GM23338 (cell line): ENCODE measurements at regions not wholly inside any gene's neighbourhood (a gene's known extent, or its start where the extent isn't known, plus 50 kb on each side); places are given as distances from the start of the nearest gene placed in this dataset.

Experiments
- ATAC-seq: fragments of 200-7000 bp; cut with Tn5 transposase; 3 replicates; pipeline ENCODE4 v1.9.1; 2020
- DNase-seq: peaks from one replicate; pipeline ENCODE4 v3.0.0-alpha.2; 2015; ENCODE audit warnings: low spot score
- H2AFZ ChIP-seq: fragments of 200-600 bp; sonication (generic); 2 replicates; pipeline ENCODE4 v1.8.0; 2016; ENCODE audit warnings: antibody characterized with exemption, mild to moderate bottlenecking, moderate library complexity
- H3F3A ChIP-seq: fragments of 200-600 bp; sonication (generic); replicated peaks from 2 replicates; pipeline ENCODE4 v1.8.0; 2017; ENCODE audit warnings: antibody characterized with exemption, mixed run types, low read depth
- H3K27ac ChIP-seq: fragments of 200-600 bp; sonication (generic); 2 replicates; pipeline ENCODE4 v1.6.1; 2016; ENCODE audit warnings: low read depth
- H3K27me3 ChIP-seq: fragments of 200-600 bp; sonication (generic); 2 replicates; pipeline ENCODE4 v1.8.0; 2016; ENCODE audit warnings: mild to moderate bottlenecking, mixed run types, moderate library complexity; ENCODE audit not compliant: insufficient read depth
- H3K36me3 ChIP-seq: fragments of 200-600 bp; sonication (generic); 2 replicates; pipeline ENCODE4 v1.8.0; 2016; ENCODE audit warnings: mild to moderate bottlenecking; ENCODE audit not compliant: insufficient read depth
- H3K4me1 ChIP-seq: fragments of 200-600 bp; sonication (generic); 2 replicates; pipeline ENCODE4 v1.8.0; 2016; ENCODE audit warnings: mild to moderate bottlenecking, moderate library complexity; ENCODE audit not compliant: insufficient read depth
- H3K4me2 ChIP-seq: fragments of 200-600 bp; sonication (generic); 2 replicates; pipeline ENCODE4 v1.7.1; 2017; ENCODE audit warnings: mixed run types
- H3K4me3 ChIP-seq: fragments of 200-600 bp; sonication (generic); 2 replicates; pipeline ENCODE4 v1.6.1; 2016; ENCODE audit warnings: mixed run types
- H3K79me2 ChIP-seq: fragments of 200-600 bp; sonication (generic); replicated peaks from 2 replicates; pipeline ENCODE4 v1.8.0; 2017; ENCODE audit warnings: mild to moderate bottlenecking; ENCODE audit not compliant: insufficient read depth
- H3K9me2 ChIP-seq: fragments of 200-600 bp; sonication (generic); 2 replicates; pipeline ENCODE4 v1.8.0; 2017; ENCODE audit not compliant: insufficient read depth
- H4K20me1 ChIP-seq: fragments of 200-600 bp; sonication (generic); replicated peaks from 2 replicates; pipeline ENCODE4 v1.8.0; 2017; ENCODE audit warnings: mild to moderate bottlenecking; ENCODE audit not compliant: insufficient read depth
- H3K27ac Mint-ChIP-seq: 2 replicates; pipeline ENCODE4 v1.8.0; 2020; ENCODE audit warnings: inconsistent platforms, mild to moderate bottlenecking, moderate library complexity, mixed read lengths
- H3K27me3 Mint-ChIP-seq: 3 replicates; pipeline ENCODE4 v1.8.0; 2022; ENCODE audit warnings: low read depth, mild to moderate bottlenecking, moderate library complexity, mixed read lengths, inconsistent platforms; ENCODE audit not compliant: insufficient read depth, poor library complexity
- H3K36me3 Mint-ChIP-seq: 3 replicates; pipeline ENCODE4 v1.8.0; 2021; ENCODE audit warnings: low read depth, mild to moderate bottlenecking, inconsistent platforms, moderate library complexity, mixed read lengths
- H3K4me1 Mint-ChIP-seq: 3 replicates; pipeline ENCODE4 v1.8.0; 2020; ENCODE audit warnings: mild to moderate bottlenecking, inconsistent platforms, mixed read lengths
- H3K4me3 Mint-ChIP-seq: 3 replicates; pipeline ENCODE4 v1.8.0; 2021; ENCODE audit warnings: moderate library complexity, mild to moderate bottlenecking, inconsistent platforms, mixed read lengths
- H3K9me3 Mint-ChIP-seq: 3 replicates; pipeline ENCODE4 v1.8.0; 2020; ENCODE audit warnings: moderate library complexity, mild to moderate bottlenecking, inconsistent platforms, mixed read lengths
- CREB1 ChIP-seq: fragments of 250-450 bp; sonication (Bioruptor Pico); IDR thresholded peaks from 2 replicates; pipeline ENCODE4 v1.5.0; 2020; ENCODE audit warnings: low read depth, mild to moderate bottlenecking, moderate library complexity
- CTCF ChIP-seq, 2 experiments: fragments of 200-600 bp in 1 of 2; sonication (generic) in 1 of 2; conservative IDR thresholded peaks; 2 replicates each; pipeline versions ENCODE4 v1.5.1 to v1.6.1; 2016 to 2017; ENCODE audit warnings: antibody characterized with exemption in 2 of 2, low read depth in 2 of 2, mild to moderate bottlenecking in 2 of 2, moderate library complexity in 1 of 2
- ETS1 ChIP-seq: IDR thresholded peaks from 2 replicates; pipeline ENCODE4 v1.6.1; 2016; ENCODE audit warnings: antibody characterized with exemption
- EZH2 ChIP-seq: fragments of 200-600 bp; sonication (generic); IDR thresholded peaks from one replicate; pipeline ENCODE4 v1.8.0; 2017; ENCODE audit warnings: antibody characterized with exemption, mild to moderate bottlenecking, low read depth; ENCODE audit not compliant: unreplicated experiment
- EZH2phosphoT487 ChIP-seq: fragments of 200-600 bp; sonication (generic); IDR thresholded peaks from one replicate; pipeline ENCODE4 v1.8.1; 2018; ENCODE audit warnings: antibody characterized with exemption; ENCODE audit not compliant: unreplicated experiment
- JUNB ChIP-seq: IDR thresholded peaks from one replicate; pipeline ENCODE4 v1.6.1; 2016; ENCODE audit warnings: antibody characterized with exemption; ENCODE audit not compliant: unreplicated experiment
- NANOG ChIP-seq: IDR thresholded peaks from 2 replicates; pipeline ENCODE4 v1.6.1; 2016; ENCODE audit warnings: antibody characterized with exemption, borderline replicate concordance
- POLR2AphosphoS5 ChIP-seq: IDR thresholded peaks from 2 replicates; pipeline ENCODE4 v1.6.1; 2016; ENCODE audit warnings: antibody characterized with exemption, low read depth
- REST ChIP-seq: IDR thresholded peaks from one replicate; pipeline ENCODE4 v1.6.1; 2018; ENCODE audit warnings: antibody characterized with exemption; ENCODE audit not compliant: unreplicated experiment
- STAT1 ChIP-seq: IDR thresholded peaks from one replicate; pipeline ENCODE4 v1.6.1; 2016; ENCODE audit warnings: antibody characterized with exemption; ENCODE audit not compliant: unreplicated experiment
- ZNF114 ChIP-seq: fragments of 250-450 bp; sonication (Bioruptor Pico); IDR thresholded peaks from 2 replicates; pipeline ENCODE4 v1.5.0; 2020; ENCODE audit warnings: mild to moderate bottlenecking, moderate library complexity
- ZNF331 ChIP-seq: fragments of 250-450 bp; sonication (Bioruptor Pico); IDR thresholded peaks from 2 replicates; pipeline ENCODE4 v1.5.0; 2020; ENCODE audit warnings: low read depth, mild to moderate bottlenecking, moderate library complexity
- ZNF462 ChIP-seq: fragments of 250-450 bp; sonication (Bioruptor Pico); IDR thresholded peaks from 2 replicates; pipeline ENCODE4 v1.5.0; 2020; ENCODE audit warnings: mild to moderate bottlenecking, moderate library complexity

GRCh38 chr9:120210274-120210673, 369.7 kb downstream of the CDK5RAP2 start:
- peaks cover 6% of the 10 kb centered on the region; the same call in 2 of the 3 replicates for H3K4me1 Mint-ChIP-seq
- Histone ChIP-seq H3K4me1 (no peaks in the 10 kb centered on the region), H3K36me3 (no peaks in the 10 kb centered on the region), H3K79me2 (no peaks in the 10 kb centered on the region), H3K9me2 (peaks cover 8% of the 10 kb centered on the region; the same call in 1 of the 2 replicates), H3K4me3 (no peak overlapping the region), H3F3A (no peaks in the 10 kb centered on the region), H3K27ac (no peak overlapping the region), H4K20me1 (no peaks in the 10 kb centered on the region), H2AFZ (no peak overlapping the region), H3K27me3 (no peaks in the 10 kb centered on the region), H3K4me2 (no peak overlapping the region)
- H3K4me3 Mint-ChIP-seq, result no peak overlapping the region
- no peak for TF ChIP-seq ETS1
- TF ChIP-seq ZNF114 (CRISPR knock-in tag), result no peak
- no peak for TF ChIP-seq EZH2phosphoT487
- no peak for TF ChIP-seq ZNF331 (CRISPR knock-in tag)
- no peak for TF ChIP-seq NANOG
- TF ChIP-seq JUNB, result no peak
- no peak for TF ChIP-seq REST
- TF ChIP-seq CTCF (conservative IDR thresholded peaks at IDR 0.05; ENCODE audit: low read depth in 2 of 2), result no peak
- TF ChIP-seq STAT1, result no peak
- no peak for TF ChIP-seq CREB1 (CRISPR knock-in tag)
- no peak for TF ChIP-seq EZH2
- no peak for TF ChIP-seq POLR2AphosphoS5
- no peak for TF ChIP-seq ZNF462
- H3K27me3 Mint-ChIP-seq, result no peaks in the 10 kb centered on the region
- no peaks in the 10 kb centered on the region for H3K36me3 Mint-ChIP-seq
- no peak for ATAC-seq
- no peak overlapping the region for H3K27ac Mint-ChIP-seq
- H3K9me3 Mint-ChIP-seq, result no peaks in the 10 kb centered on the region; the same call in 2 of the 3 replicates
- no peak for DNase-seq
